CD14-positive monocyte (primary cell): ENCODE measurements at regions not wholly inside any gene's neighbourhood (a gene's known extent, or its start where the extent isn't known, plus 50 kb on each side); places are given as distances from the start of the nearest gene placed in this dataset.

Experiments
- DNase-seq, 3 donors: peaks; one replicate each; pipeline ENCODE4 v3.0.0-alpha.2; 2011 to 2022
- H2AFZ ChIP-seq: 2 replicates; pipeline ENCODE4 v1.6.0; 2012; ENCODE audit warnings: mild to moderate bottlenecking, low read depth, low read length, inconsistent platforms; ENCODE audit not compliant: insufficient read depth, poor library complexity, severe bottlenecking
- H3K27ac ChIP-seq, 2 donors: 1 replicate in 1 of 2; 2 replicates in 1 of 2; pipeline ENCODE4 v1.5.1; 2012 to 2013; ENCODE audit warnings: low read length in 2 of 2, control low read depth in 1 of 2, inconsistent platforms in 1 of 2, low read depth in 1 of 2, mild to moderate bottlenecking in 1 of 2
- H3K27me3 ChIP-seq, 2 donors: one replicate each; pipeline versions ENCODE4 v1.6.0 to v1.6.1; 2011 to 2013; ENCODE audit warnings: low read length in 2 of 2; ENCODE audit not compliant: control insufficient read depth in 2 of 2, insufficient read depth in 2 of 2
- H3K36me3 ChIP-seq, 2 donors: replicated peaks in 1 of 2; 1 replicate in 1 of 2; 2 replicates in 1 of 2; pipeline versions ENCODE4 v1.5.1 to v1.6.1; 2012 to 2013; ENCODE audit warnings: low read length in 2 of 2, control low read depth in 1 of 2, inconsistent platforms in 1 of 2, mild to moderate bottlenecking in 1 of 2; ENCODE audit not compliant: insufficient read depth in 2 of 2, control insufficient read depth in 1 of 2
- H3K4me1 ChIP-seq, 2 donors: 1 replicate in 1 of 2; 2 replicates in 1 of 2; pipeline versions ENCODE4 v1.5.1 to v1.6.1; 2012 to 2013; ENCODE audit warnings: low read length in 2 of 2, control low read depth in 1 of 2, inconsistent platforms in 1 of 2, mild to moderate bottlenecking in 1 of 2, moderate library complexity in 1 of 2; ENCODE audit not compliant: insufficient read depth in 2 of 2, control insufficient read depth in 1 of 2
- H3K4me2 ChIP-seq: replicated peaks from 2 replicates; pipeline ENCODE3; 2012; ENCODE audit warnings: low read length, moderate library complexity, mild to moderate bottlenecking; ENCODE audit not compliant: poor library complexity, severe bottlenecking; ENCODE audit errors: extremely low read depth
- H3K4me3 ChIP-seq, 3 experiments: fragments of 200-600 bp in 1 of 3; sonication (generic) in 1 of 3; replicated peaks in 1 of 3; 1 replicate in 2 of 3; 2 replicates in 1 of 3; pipeline ENCODE4 v1.5.1; 2011 to 2013; ENCODE audit warnings: low read length in 3 of 3, mild to moderate bottlenecking in 3 of 3, control low read depth in 2 of 3, low read depth in 2 of 3, inconsistent platforms in 1 of 3, moderate library complexity in 1 of 3
- H3K79me2 ChIP-seq: 2 replicates; pipeline ENCODE4 v1.6.0; 2012; ENCODE audit warnings: mild to moderate bottlenecking, control low read depth, inconsistent platforms, low read length, moderate library complexity; ENCODE audit not compliant: insufficient read depth
- H3K9ac ChIP-seq: 2 replicates; pipeline ENCODE4 v1.6.0; 2017; ENCODE audit warnings: low read length, mild to moderate bottlenecking; ENCODE audit not compliant: insufficient read depth, poor library complexity, severe bottlenecking
- H3K9me3 ChIP-seq, 2 donors: replicated peaks in 1 of 2; 1 replicate in 1 of 2; 2 replicates in 1 of 2; pipeline versions ENCODE4 v1.5.1 to v1.6.1; 2012 to 2013; ENCODE audit warnings: low read length in 2 of 2, control low read depth in 1 of 2; ENCODE audit not compliant: control insufficient read depth in 1 of 2, insufficient read depth in 1 of 2
- H4K20me1 ChIP-seq: 2 replicates; pipeline ENCODE4 v1.6.0; 2012; ENCODE audit warnings: mild to moderate bottlenecking, low read length, control low read depth, moderate library complexity; ENCODE audit not compliant: insufficient read depth
- H3K27ac Mint-ChIP-seq, 7 donors: one replicate each; pipeline ENCODE4 v1.8.0; 2020; ENCODE audit warnings: mild to moderate bottlenecking in 7 of 7, mixed read lengths in 7 of 7, moderate library complexity in 6 of 7, inconsistent platforms in 2 of 7
- H3K27me3 Mint-ChIP-seq, 3 donors: one replicate each; pipeline ENCODE4 v1.8.0; 2021 to 2022; ENCODE audit warnings: low read depth in 3 of 3, mild to moderate bottlenecking in 3 of 3, mixed read lengths in 3 of 3, moderate library complexity in 3 of 3, inconsistent platforms in 1 of 3
- H3K36me3 Mint-ChIP-seq, 2 donors: one replicate each; pipeline ENCODE4 v1.8.0; 2020; ENCODE audit warnings: mixed read lengths in 2 of 2, inconsistent platforms in 1 of 2, mild to moderate bottlenecking in 1 of 2
- H3K4me1 Mint-ChIP-seq: one replicate; pipeline ENCODE4 v1.8.0; 2020; ENCODE audit warnings: mild to moderate bottlenecking, mixed read lengths
- H3K4me3 Mint-ChIP-seq, 2 donors: one replicate each; pipeline ENCODE4 v1.8.0; 2020; ENCODE audit warnings: mild to moderate bottlenecking in 2 of 2, mixed read lengths in 2 of 2, moderate library complexity in 1 of 2
- H3K9me3 Mint-ChIP-seq, 7 donors: one replicate each; pipeline ENCODE4 v1.8.0; 2020 to 2022; ENCODE audit warnings: mixed read lengths in 7 of 7, mild to moderate bottlenecking in 6 of 7, moderate library complexity in 6 of 7, inconsistent platforms in 2 of 7
- CTCF ChIP-seq: fragments of 200-600 bp; IDR thresholded peaks from one replicate; pipeline ENCODE4 v1.8.0; 2022; ENCODE audit warnings: antibody characterized with exemption, mild to moderate bottlenecking
- WGBS: methylation state at CpG from one replicate; pipeline ENCODE4 v1.1.5; 2013; ENCODE audit warnings: missing lambda C conversion rate; ENCODE audit not compliant: insufficient coverage; 5-methylcytosine and 5-hydroxymethylcytosine counted together
- intact Hi-C, 2 donors: fragments of 100-400 bp; cut with micrococcal nuclease; formaldehyde crosslinking; loops; one replicate each; pipeline versions ENCODE4 v1.15.0 to v1.15.1; 2023

- no peak for TF ChIP-seq CTCF
- no peaks in the 10 kb centered on the region for H4K20me1 ChIP-seq
- Mint-ChIP-seq H3K27me3 (peaks cover 0 to 2% (median 2%) of the 10 kb centered on the region in 3 donors), H3K4me3 (no peak overlapping the region), H3K36me3 (no peaks in the 10 kb centered on the region), H3K27ac (no peak overlapping the region), H3K9me3 (peaks cover 0 to 2% (median 0%) of the 10 kb centered on the region in 7 donors), H3K4me1 (peaks cover 8% of the 10 kb centered on the region)
- no peak overlapping the region for H2AFZ ChIP-seq
- no peaks in the 10 kb centered on the region for H3K79me2 ChIP-seq
- no peaks in the 10 kb centered on the region for H3K4me1 ChIP-seq
- H3K36me3 ChIP-seq, result no peaks in the 10 kb centered on the region
- H3K27me3 ChIP-seq, result no peaks in the 10 kb centered on the region
- DNase-seq, result no peak
- no peak overlapping the region for H3K4me2 ChIP-seq
- H3K9me3 ChIP-seq, result no peaks in the 10 kb centered on the region
- no peak overlapping the region for H3K4me3 ChIP-seq
- H3K27ac ChIP-seq, result no peak overlapping the region
- no peak overlapping the region for H3K9ac ChIP-seq
- WGBS, result no CpG with 5 or more reads among the region's 1 CpG
- intact Hi-C loops, result no loop called here
Measured at GRCh38 chr3:87581240-87581639, 304.9 kb upstream of the POU1F1 start.

- Mint-ChIP-seq H3K27me3 (no peaks in the 10 kb centered on the region), H3K4me3 (no peak overlapping the region), H3K27ac (no peak overlapping the region), H3K9me3 (no peaks in the 10 kb centered on the region), H3K4me1 (no peaks in the 10 kb centered on the region), H3K36me3 (no peaks in the 10 kb centered on the region)
- no peaks in the 10 kb centered on the region for H3K4me1 ChIP-seq
- no peak for TF ChIP-seq CTCF
- no peak overlapping the region for H3K4me2 ChIP-seq
- H3K27me3 ChIP-seq, result no peaks in the 10 kb centered on the region
- H2AFZ ChIP-seq, result no peak overlapping the region
- DNase-seq, result no peak
- H3K4me3 ChIP-seq, result no peak overlapping the region
- H3K36me3 ChIP-seq, result no peaks in the 10 kb centered on the region
- no peaks in the 10 kb centered on the region for H3K9me3 ChIP-seq
- H3K79me2 ChIP-seq, result no peaks in the 10 kb centered on the region
- H3K27ac ChIP-seq, result no peak overlapping the region
- H3K9ac ChIP-seq, result no peak overlapping the region
- 100% methylated on average over 1 of the region's 4 CpGs for WGBS
- no peaks in the 10 kb centered on the region for H4K20me1 ChIP-seq
- intact Hi-C loops, result no loop called here
Measured at GRCh38 chr3:87576752-87577151, 300.4 kb upstream of the POU1F1 start.
